B cell (primary cell): ENCODE measurements at regions not wholly inside any gene's neighbourhood (a gene's known extent, or its start where the extent isn't known, plus 50 kb on each side); places are given as distances from the start of the nearest gene placed in this dataset.

ENCODE experiments used
- CTCF ChIP-seq: fragments of 200-600 bp; IDR thresholded peaks from one replicate; pipeline ENCODE4 v1.8.0; 2022; ENCODE audit warnings: antibody characterized with exemption, mild to moderate bottlenecking
- EZH2 ChIP-seq: IDR thresholded peaks from 2 replicates; pipeline ENCODE4 v1.6.1; 2012; ENCODE audit warnings: borderline replicate concordance, low read depth, mild to moderate bottlenecking, moderate library complexity, low read length; ENCODE audit not compliant: insufficient read depth, poor library complexity, severe bottlenecking

DNA sequence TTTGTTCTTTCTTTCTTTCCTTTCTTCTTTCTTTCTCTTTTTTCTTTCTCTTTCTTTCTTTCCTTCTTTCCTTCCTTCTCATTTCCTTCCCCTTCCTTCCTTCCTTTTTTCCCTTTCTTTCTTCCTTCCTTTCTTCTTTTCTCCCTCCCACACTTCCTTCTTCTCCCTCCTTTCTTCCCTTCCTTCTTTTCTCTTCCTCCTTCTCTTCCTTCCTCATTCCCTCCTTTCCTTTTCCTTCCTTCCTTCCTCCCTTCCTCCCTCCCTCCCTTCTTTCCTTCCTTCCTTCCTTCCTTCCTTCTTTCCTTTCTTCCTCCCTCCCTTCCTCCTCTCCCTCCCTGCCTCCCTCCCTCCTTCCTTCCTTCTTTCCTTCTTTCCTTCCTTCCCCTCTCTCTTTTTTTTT lies 755.7 kb upstream of the GRM7 start:
- TF ChIP-seq CTCF (peak; percentile 14), EZH2 (no peak)
